Progenitor cell of endocrine pancreas (in vitro differentiated cells): ENCODE measurements at regions not wholly inside any gene's neighbourhood (a gene's known extent, or its start where the extent isn't known, plus 50 kb on each side); places are given as distances from the start of the nearest gene placed in this dataset.

Experiments
- DNase-seq: peaks from one replicate; pipeline ENCODE4 v3.0.0; 2021; ENCODE audit warnings: low spot score; ENCODE audit not compliant: unreplicated experiment
- H3K27ac Mint-ChIP-seq: 2 replicates; pipeline ENCODE4 v1.8.0; 2021; ENCODE audit warnings: mild to moderate bottlenecking, moderate library complexity, mixed read lengths
- H3K27me3 Mint-ChIP-seq: 2 replicates; pipeline ENCODE4 v1.8.0; 2021; ENCODE audit warnings: mixed read lengths
- H3K36me3 Mint-ChIP-seq: 2 replicates; pipeline ENCODE4 v1.8.0; 2022; ENCODE audit warnings: mixed read lengths; ENCODE audit not compliant: insufficient read depth
- H3K4me1 Mint-ChIP-seq: 2 replicates; pipeline ENCODE4 v1.8.0; 2021; ENCODE audit warnings: low read depth, mixed read lengths
- H3K4me3 Mint-ChIP-seq: 2 replicates; pipeline ENCODE4 v1.8.0; 2021; ENCODE audit warnings: low read depth, mild to moderate bottlenecking, moderate library complexity, mixed read lengths
- H3K9me3 Mint-ChIP-seq: 2 replicates; pipeline ENCODE4 v1.8.0; 2021; ENCODE audit warnings: low read depth, mixed read lengths
- CTCF ChIP-seq: fragments of 200-600 bp; sonication (generic); IDR thresholded peaks from one replicate; pipeline ENCODE4 v1.5.0; 2021; ENCODE audit warnings: antibody characterized with exemption, mild to moderate bottlenecking; ENCODE audit not compliant: unreplicated experiment

DNA sequence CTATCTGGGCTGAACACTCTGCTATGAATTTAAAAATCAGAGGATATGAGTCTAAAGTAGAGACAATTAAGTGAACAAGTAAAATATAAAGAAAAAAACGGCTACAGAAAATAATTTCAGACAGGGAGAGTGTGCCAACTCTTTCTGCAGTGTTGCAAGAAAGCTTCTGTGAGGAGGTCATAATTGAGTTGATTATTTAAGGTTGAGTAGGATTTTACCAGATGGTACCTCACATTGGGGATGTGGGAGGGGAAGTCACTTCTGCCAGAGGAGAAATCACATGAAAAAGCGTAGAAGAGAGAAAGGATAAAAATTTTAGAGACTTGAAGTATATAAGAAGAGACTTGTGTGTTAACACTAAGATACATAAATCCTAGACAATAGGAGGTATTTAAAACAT lies 238.0 kb upstream of the NCAM2 start:
- DNase-seq, result no peak
- no peak for TF ChIP-seq CTCF
- H3K4me3 Mint-ChIP-seq, result no peak overlapping the region
- H3K36me3 Mint-ChIP-seq, result no peaks in the 10 kb centered on the region
- no peaks in the 10 kb centered on the region for H3K4me1 Mint-ChIP-seq
- H3K9me3 Mint-ChIP-seq, result peaks cover 6% of the 10 kb centered on the region
- no peaks in the 10 kb centered on the region for H3K27me3 Mint-ChIP-seq
- H3K27ac Mint-ChIP-seq, result no peak overlapping the region

DNA sequence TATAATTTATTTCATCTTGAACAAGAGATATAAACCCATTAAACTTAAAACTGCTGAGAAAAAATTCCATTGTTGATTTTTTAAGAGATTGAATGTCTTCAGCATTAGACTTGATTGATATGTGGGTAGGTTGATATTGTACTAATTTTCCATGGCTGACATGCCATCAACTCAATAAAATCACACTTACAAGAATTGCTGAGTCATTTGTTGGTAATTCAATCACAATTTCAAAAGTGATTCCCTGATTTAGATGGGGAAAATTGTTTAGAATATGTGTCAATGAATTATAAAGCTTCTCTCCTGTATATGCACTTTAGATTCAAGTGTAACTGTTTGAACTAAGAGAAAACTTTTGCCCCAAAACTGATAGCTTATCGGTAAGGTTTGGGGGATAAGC lies 223.5 kb upstream of the NCAM2 start:
- no peak overlapping the region for H3K4me3 Mint-ChIP-seq
- no peaks in the 10 kb centered on the region for H3K36me3 Mint-ChIP-seq
- TF ChIP-seq CTCF, result no peak
- H3K27me3 Mint-ChIP-seq, result no peaks in the 10 kb centered on the region
- no peak for DNase-seq
- peaks cover 13% of the 10 kb centered on the region for H3K9me3 Mint-ChIP-seq
- no peak overlapping the region for H3K27ac Mint-ChIP-seq
- no peaks in the 10 kb centered on the region for H3K4me1 Mint-ChIP-seq

- no peak for DNase-seq
- Mint-ChIP-seq H3K36me3 (peaks cover 1% of the 10 kb centered on the region), H3K9me3 (peaks cover 21% of the 10 kb centered on the region), H3K4me1 (no peaks in the 10 kb centered on the region), H3K4me3 (no peak overlapping the region), H3K27me3 (no peaks in the 10 kb centered on the region), H3K27ac (no peak overlapping the region)
- TF ChIP-seq CTCF, result no peak
Measured at GRCh38 chr21:20779321-20779720, 218.9 kb upstream of the NCAM2 start.

DNA sequence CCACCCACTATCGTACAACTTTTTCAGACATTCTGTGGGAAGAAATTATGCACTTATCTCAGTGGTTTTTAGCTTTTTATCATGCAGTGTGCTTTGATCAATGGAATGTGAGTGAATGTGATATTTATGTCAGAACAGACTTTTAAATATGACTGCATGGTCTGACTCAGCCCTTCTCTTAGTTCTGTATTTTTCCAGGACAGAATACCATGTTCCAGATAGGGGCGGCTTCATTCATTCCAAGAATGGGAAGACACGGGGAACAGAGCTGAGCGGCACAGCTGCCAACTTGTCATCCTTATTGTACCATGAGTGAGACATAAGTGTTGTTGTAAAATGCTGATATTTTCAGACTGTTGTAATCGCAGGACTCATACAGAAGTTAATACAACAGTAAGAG lies 214.6 kb upstream of the NCAM2 start:
- TF ChIP-seq CTCF, result no peak
- Mint-ChIP-seq H3K36me3 (peaks cover 1% of the 10 kb centered on the region), H3K9me3 (peaks cover 16% of the 10 kb centered on the region), H3K4me3 (no peak overlapping the region), H3K27me3 (no peaks in the 10 kb centered on the region), H3K27ac (no peak overlapping the region), H3K4me1 (no peaks in the 10 kb centered on the region)
- no peak for DNase-seq

DNA sequence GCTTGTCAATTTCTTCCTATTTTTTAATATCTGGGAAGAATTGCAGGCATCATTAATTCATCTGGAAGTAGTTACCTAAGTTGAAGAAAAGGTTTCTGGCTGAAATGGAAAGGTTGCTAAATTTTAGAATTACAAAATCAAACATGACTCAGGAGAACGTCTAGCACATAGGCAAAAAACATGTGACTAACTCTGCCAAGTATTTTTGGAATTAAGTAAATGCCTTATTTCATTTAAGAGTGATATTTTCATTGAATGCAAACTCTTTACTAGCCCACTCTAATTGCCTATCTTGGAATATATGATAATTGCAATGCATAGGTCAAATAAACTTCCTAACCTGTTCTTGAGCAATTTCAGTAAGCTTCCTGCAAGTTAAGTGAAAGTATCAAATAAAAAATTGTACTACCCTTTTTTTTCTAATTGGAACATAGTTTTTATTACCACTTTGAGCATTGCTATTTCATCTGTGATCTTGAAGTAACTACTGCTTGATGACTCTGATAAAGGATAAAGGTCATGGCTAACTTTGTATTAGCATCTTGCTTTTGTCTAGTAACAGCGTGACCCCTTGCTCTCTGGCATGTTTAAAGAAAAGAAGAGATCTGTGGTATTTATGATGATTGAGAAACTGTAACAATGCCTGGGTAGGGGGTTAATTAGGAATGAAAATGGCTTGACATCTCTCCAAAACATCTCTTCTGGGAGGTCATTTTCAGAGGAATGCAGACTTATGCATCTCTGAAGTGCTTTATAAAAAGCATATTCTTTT lies 208.3 kb upstream of the NCAM2 start:
- Mint-ChIP-seq H3K4me3 (no peak overlapping the region), H3K27ac (no peak overlapping the region)

More for the DNA sequence above, 208.3 kb upstream of the NCAM2 start:
- Mint-ChIP-seq H3K27me3 (no peaks in the 10 kb centered on the region), H3K36me3 (no peaks in the 10 kb centered on the region), H3K4me1 (peaks cover 4% of the 10 kb centered on the region), H3K9me3 (no peaks in the 10 kb centered on the region)
- no peak for DNase-seq
- TF ChIP-seq CTCF, result no peak
